GM12872 (cell line): ENCODE measurements at regions not wholly inside any gene's neighbourhood (a gene's known extent, or its start where the extent isn't known, plus 50 kb on each side); places are given as distances from the start of the nearest gene placed in this dataset.

Experiments used
- CTCF ChIP-seq: IDR thresholded peaks from 3 replicates; pipeline ENCODE4 v1.5.1; 2011; ENCODE audit warnings: low read depth, mild to moderate bottlenecking, low read length, moderate library complexity; ENCODE audit not compliant: insufficient read depth

GRCh38 chr4:138460477-138461414 is 218.6 kb upstream of the SLC7A11 start:
- TF ChIP-seq CTCF: no peak

GRCh38 chr4:138458751-138459150 is 216.6 kb upstream of the SLC7A11 start:
- no peak for TF ChIP-seq CTCF

- TF ChIP-seq CTCF: no peak
These were observed 212.9 kb upstream of the SLC7A11 start for GRCh38 chr4:138455097-138455496.

- TF ChIP-seq CTCF: no peak
These were observed 210.7 kb upstream of the SLC7A11 start for GRCh38 chr4:138452826-138453225.

- no peak for TF ChIP-seq CTCF
These were observed 209.1 kb upstream of the SLC7A11 start for GRCh38 chr4:138451276-138451663.

GRCh38 chr4:138450546-138451275 is 208.6 kb upstream of the SLC7A11 start:
- TF ChIP-seq CTCF: no peak

GRCh38 chr4:138449938-138450337 is 207.8 kb upstream of the SLC7A11 start:
- no peak for TF ChIP-seq CTCF
